H1 (cell line): ENCODE measurements at regions not wholly inside any gene's neighbourhood (a gene's known extent, or its start where the extent isn't known, plus 50 kb on each side); places are given as distances from the start of the nearest gene placed in this dataset.
A peak's percentile ranks its signal among the peaks of the same experiment; 100 is the strongest.

Experiments
- CTCF ChIA-PET: fragments of 300-600 bp; sonication (Branson Sonifier 250); formaldehyde crosslinking; loops from one replicate; lab custom pipeline; 2021; ENCODE audit not compliant: partially characterized antibody; lab: Charles Lee
- POLR2A ChIA-PET: fragments of 300-600 bp; sonication (Branson Sonifier 250); formaldehyde crosslinking; loops from one replicate; lab custom pipeline; 2021; ENCODE audit warnings: inconsistent platforms; ENCODE audit not compliant: partially characterized antibody; lab: Charles Lee
- DNase-seq, 2 experiments: peaks; one replicate each; pipeline versions ENCODE4 v3.0.0 to v3.0.0-alpha.2; 2010 to 2022; ENCODE audit warnings: low spot score in 2 of 2, low read depth in 1 of 2, mixed read lengths in 1 of 2
- FAIRE-seq: peaks from 2 replicates; lab custom pipeline; 2011; peaks lifted over from hg19 to GRCh38; lab: Jason Lieb, UNC
- H2AFZ ChIP-seq: 2 replicates; pipeline ENCODE4 v1.8.1; 2012; ENCODE audit warnings: low read length, inconsistent platforms
- H2AK5ac ChIP-seq: 2 replicates; pipeline ENCODE4 v1.6.1; 2013; ENCODE audit warnings: low read depth, low read length
- H2BK120ac ChIP-seq: replicated peaks from 2 replicates; pipeline ENCODE3; 2013; ENCODE audit warnings: low read depth, low read length, inconsistent platforms
- H2BK12ac ChIP-seq: 2 replicates; pipeline ENCODE4 v1.6.1; 2013; ENCODE audit warnings: low read depth, low read length
- H2BK15ac ChIP-seq: 2 replicates; pipeline ENCODE4 v1.6.1; 2013; ENCODE audit warnings: low read length
- H2BK20ac ChIP-seq: 2 replicates; pipeline ENCODE4 v1.6.1; 2013; ENCODE audit warnings: low read length
- H2BK5ac ChIP-seq: 2 replicates; pipeline ENCODE4 v1.6.1; 2013; ENCODE audit warnings: low read depth, low read length
- H3K14ac ChIP-seq: 2 replicates; pipeline ENCODE4 v1.6.1; 2013; ENCODE audit warnings: inconsistent platforms; ENCODE audit not compliant: insufficient read length
- H3K18ac ChIP-seq: 2 replicates; pipeline ENCODE4 v1.6.1; 2013; ENCODE audit warnings: low read length; ENCODE audit errors: extremely low read depth
- H3K23ac ChIP-seq: 2 replicates; pipeline ENCODE4 v1.6.1; 2013; ENCODE audit warnings: inconsistent platforms; ENCODE audit not compliant: insufficient read length
- H3K23me2 ChIP-seq: 2 replicates; pipeline ENCODE4 v1.6.1; 2013; ENCODE audit warnings: low read depth, low read length
- H3K27ac ChIP-seq: 2 replicates; pipeline ENCODE4 v1.6.1; 2011; ENCODE audit warnings: low read depth, low read length, inconsistent platforms
- H3K27me3 ChIP-seq, 4 experiments: replicated peaks in 1 of 4; 1 replicate in 1 of 4; 2 replicates in 3 of 4; pipeline versions ENCODE4 v1.6.1 to v1.8.1; 2011 to 2013; ENCODE audit warnings: low read length in 3 of 4, mild to moderate bottlenecking in 3 of 4, inconsistent platforms in 2 of 4, mixed read lengths in 2 of 4, moderate library complexity in 1 of 4; ENCODE audit not compliant: control insufficient read depth in 3 of 4, insufficient read depth in 3 of 4; ENCODE audit errors: extremely low read depth in 1 of 4
- H3K36me3 ChIP-seq, 4 experiments: 2 replicates each; pipeline versions ENCODE4 v1.6.1 to v1.8.1; 2011 to 2013; ENCODE audit warnings: mild to moderate bottlenecking in 4 of 4, low read length in 3 of 4, moderate library complexity in 2 of 4, control low read depth in 1 of 4, inconsistent platforms in 1 of 4; ENCODE audit not compliant: insufficient read depth in 4 of 4, control insufficient read depth in 2 of 4
- H3K4ac ChIP-seq: replicated peaks from 2 replicates; pipeline ENCODE3; 2013; ENCODE audit warnings: low read length, low read depth, mixed read lengths, inconsistent platforms; ENCODE audit not compliant: insufficient read length
- H3K4me1 ChIP-seq, 4 experiments: replicated peaks in 1 of 4; 1 replicate in 1 of 4; 2 replicates in 3 of 4; pipeline versions ENCODE4 v1.6.1 to v1.8.1; 2011 to 2013; ENCODE audit warnings: low read length in 3 of 4, inconsistent platforms in 2 of 4, mixed read lengths in 1 of 4; ENCODE audit not compliant: insufficient read depth in 4 of 4, control insufficient read depth in 3 of 4
- H3K4me2 ChIP-seq, 2 experiments: 2 replicates each; pipeline versions ENCODE4 v1.6.1 to v1.8.1; 2011 to 2013; ENCODE audit warnings: low read depth in 2 of 2, low read length in 2 of 2, control low read depth in 1 of 2, inconsistent platforms in 1 of 2, mild to moderate bottlenecking in 1 of 2; ENCODE audit not compliant: insufficient read depth in 1 of 2
- H3K4me3 ChIP-seq, 4 experiments: fragments of 200-600, 300-600 bp in 1 of 4; sonication (generic), shearing (Covaris generic), sonication (Bioruptor Twin) in 1 of 4; 2 replicates each; pipeline versions ENCODE4 v1.5.1 to v1.8.1; 2011 to 2016; ENCODE audit warnings: low read length in 4 of 4, low read depth in 3 of 4, control low read depth in 2 of 4, inconsistent platforms in 2 of 4, mild to moderate bottlenecking in 2 of 4, mixed read lengths in 1 of 4, moderate library complexity in 1 of 4; ENCODE audit not compliant: insufficient read depth in 2 of 4; ENCODE audit errors: extremely low read depth in 1 of 4
- H3K56ac ChIP-seq: replicated peaks from 2 replicates; pipeline ENCODE3; 2013; ENCODE audit warnings: low read depth, mild to moderate bottlenecking, mixed read lengths, low read length, inconsistent platforms; ENCODE audit not compliant: insufficient read length
- H3K79me1 ChIP-seq: 2 replicates; pipeline ENCODE4 v1.6.1; 2013; ENCODE audit warnings: low read depth, low read length, control low read depth
- H3K79me2 ChIP-seq, 2 experiments: 2 replicates each; pipeline versions ENCODE4 v1.6.1 to v1.8.1; 2012 to 2013; ENCODE audit warnings: low read length in 2 of 2, mild to moderate bottlenecking in 2 of 2, inconsistent platforms in 1 of 2; ENCODE audit not compliant: insufficient read depth in 2 of 2, control insufficient read depth in 1 of 2
- H3K9ac ChIP-seq, 4 experiments: replicated peaks in 1 of 4; 1 replicate in 1 of 4; 2 replicates in 3 of 4; pipeline versions ENCODE4 v1.6.1 to v1.8.1; 2011 to 2013; ENCODE audit warnings: low read depth in 3 of 4, low read length in 3 of 4, control low read depth in 2 of 4, mild to moderate bottlenecking in 2 of 4, moderate library complexity in 2 of 4, inconsistent platforms in 1 of 4; ENCODE audit errors: extremely low read depth in 1 of 4
- H3K9me3 ChIP-seq, 2 experiments: 2 replicates each; pipeline versions ENCODE4 v1.6.1 to v1.8.1; 2012 to 2013; ENCODE audit warnings: mild to moderate bottlenecking in 2 of 2, moderate library complexity in 2 of 2, control low read depth in 1 of 2, inconsistent platforms in 1 of 2, low read depth in 1 of 2, low read length in 1 of 2, mixed read lengths in 1 of 2; ENCODE audit not compliant: insufficient read depth in 2 of 2
- H4K20me1 ChIP-seq, 2 experiments: replicated peaks in 1 of 2; 2 replicates each; pipeline versions ENCODE3 to v1.8.1; 2011 to 2013; ENCODE audit warnings: inconsistent platforms in 2 of 2, low read length in 2 of 2, mild to moderate bottlenecking in 1 of 2; ENCODE audit not compliant: insufficient read depth in 2 of 2, control insufficient read depth in 1 of 2
- H4K5ac ChIP-seq: 2 replicates; pipeline ENCODE4 v1.6.1; 2013; ENCODE audit warnings: low read length, low read depth, mixed read lengths, inconsistent platforms; ENCODE audit not compliant: insufficient read length
- H4K8ac ChIP-seq: 2 replicates; pipeline ENCODE4 v1.8.0; 2013; ENCODE audit warnings: mild to moderate bottlenecking, moderate library complexity, low read length, inconsistent platforms; ENCODE audit not compliant: insufficient read depth; ENCODE audit errors: extremely low read depth
- H4K91ac ChIP-seq: replicated peaks from 2 replicates; pipeline ENCODE3; 2013; ENCODE audit warnings: low read length, mixed read lengths, inconsistent platforms; ENCODE audit not compliant: insufficient read length
- KDM1A ChIP-seq: fragments of 200-600, 300-600 bp; sonication (generic); IDR thresholded peaks from 2 replicates; pipeline ENCODE4 v1.7.1; 2016; ENCODE audit warnings: mild to moderate bottlenecking, low read length, borderline replicate concordance
- POLR2A ChIP-seq, 2 experiments: IDR thresholded peaks; 1 replicate in 1 of 2; 2 replicates in 1 of 2; pipeline ENCODE4 v1.6.1; 2011; ENCODE audit warnings: low read depth in 2 of 2, low read length in 2 of 2, mild to moderate bottlenecking in 2 of 2; ENCODE audit errors: control extremely low read depth in 1 of 2
- POLR2AphosphoS5 ChIP-seq: IDR thresholded peaks from 2 replicates; pipeline ENCODE4 v1.6.1; 2011; ENCODE audit warnings: low read depth, low read length
- SP4 ChIP-seq: IDR thresholded peaks from 2 replicates; pipeline ENCODE4 v1.6.1; 2012; ENCODE audit warnings: low read length, inconsistent platforms
- TAF7 ChIP-seq: optimal IDR thresholded peaks from 2 replicates; pipeline ENCODE3; 2011; ENCODE audit warnings: low read depth, mild to moderate bottlenecking, inconsistent platforms, low read length, moderate library complexity, borderline replicate concordance
- WGBS, 2 experiments: shearing (Covaris generic) in 1 of 2; methylation state at CpG; one replicate each; pipeline versions ENCODE4 v1.1.6 to v1.1.7; 2013 to 2015; ENCODE audit warnings: low lambda C conversion rate in 2 of 2, mixed read lengths in 2 of 2, inconsistent platforms in 1 of 2, low coverage in 1 of 2, missing lambda C conversion rate in 1 of 2; ENCODE audit not compliant: insufficient replicate concordance in 2 of 2, insufficient coverage in 1 of 2, insufficient read length in 1 of 2; ENCODE audit errors: extremely low coverage in 1 of 2, missing lambda C conversion rate in 1 of 2; 5-methylcytosine and 5-hydroxymethylcytosine counted together

GRCh38 chr17:45641541-45641940, 142.6 kb upstream of the CRHR1 start:
- ChIA-PET CTCF (interaction anchor here (0.7 to 5.2 kb wide), 23 partner anchors 13 to 265 kb away, joined by 3 to 41 read pairs (median 5); partner anchors contain the start of gene SPPL2C), POLR2A (interaction anchor here (0.6 to 2.5 kb wide), 13 partner anchors 9 to 326 kb away, joined by 3 to 8 read pairs (median 3); partner anchors contain the start of genes MAPT and SPPL2C)
- no peak for FAIRE-seq
- no peak for DNase-seq
- H3K4me1 ChIP-seq = no peaks in the 10 kb centered on the region; a peak in 1 of 7 replicates
- H3K56ac ChIP-seq = no peak overlapping the region
- no peak overlapping the region for H3K14ac ChIP-seq
- no peaks in the 10 kb centered on the region for H3K23me2 ChIP-seq
- no peaks in the 10 kb centered on the region for H3K9me3 ChIP-seq
- H2BK120ac ChIP-seq = no peak overlapping the region
- H3K79me2 ChIP-seq = no peaks in the 10 kb centered on the region
- no peaks in the 10 kb centered on the region for H3K79me1 ChIP-seq
- 93% methylated on average over 5 of the region's 5 CpGs; no CpG with 5 or more reads in 1 of the 2 experiments for WGBS, 2 experiments
- H3K4ac ChIP-seq = no peak overlapping the region
- H2BK20ac ChIP-seq = no peak overlapping the region
- no peak overlapping the region for H3K27ac ChIP-seq
- H2AK5ac ChIP-seq = no peak overlapping the region
- no peak overlapping the region for H2BK12ac ChIP-seq
- no peak overlapping the region for H3K18ac ChIP-seq
- no peak overlapping the region for H3K4me2 ChIP-seq
- H3K23ac ChIP-seq = no peak overlapping the region
- H3K9ac ChIP-seq = no peak overlapping the region
- TF ChIP-seq POLR2AphosphoS5 (peak; percentile 31; the same call in 1 of the 2 replicates), TAF7 (no peak), SP4 (no peak), POLR2A (IDR thresholded peaks at IDR 0.05; ENCODE audit: control extremely low read depth in 1 of 2, low read depth in 2 of 2, low read length in 2 of 2) (no peak; a peak in 1 of 3 replicates), KDM1A (no peak)
- H2BK15ac ChIP-seq = no peak overlapping the region
- H2AFZ ChIP-seq = no peak overlapping the region
- H3K4me3 ChIP-seq = no peak overlapping the region
- no peak overlapping the region for H4K5ac ChIP-seq
- H4K91ac ChIP-seq = no peak overlapping the region
- no peak overlapping the region for H4K8ac ChIP-seq
- H3K36me3 ChIP-seq = peaks cover 5 to 20% (median 7%) of the 10 kb centered on the region in 4 experiments; a peak in 6 of 8 replicates
- H2BK5ac ChIP-seq = no peak overlapping the region
- H4K20me1 ChIP-seq = peaks cover 0 to 4% of the 10 kb centered on the region in 2 experiments
- H3K27me3 ChIP-seq = no peaks in the 10 kb centered on the region
